GM10266 (cell line): ENCODE measurements at regions not wholly inside any gene's neighbourhood (a gene's known extent, or its start where the extent isn't known, plus 50 kb on each side); places are given as distances from the start of the nearest gene placed in this dataset.
A peak's percentile ranks its signal among the peaks of the same experiment; 100 is the strongest.

Experiments
- DNase-seq: peaks from one replicate; pipeline ENCODE4 v3.0.0; 2012; ENCODE audit errors: extremely low spot score
- CTCF ChIP-seq: IDR thresholded peaks from 2 replicates; pipeline ENCODE4 v1.5.1; 2012; ENCODE audit warnings: mild to moderate bottlenecking, low read depth; ENCODE audit not compliant: control insufficient read depth, insufficient read depth; ENCODE audit errors: missing control alignments

DNA sequence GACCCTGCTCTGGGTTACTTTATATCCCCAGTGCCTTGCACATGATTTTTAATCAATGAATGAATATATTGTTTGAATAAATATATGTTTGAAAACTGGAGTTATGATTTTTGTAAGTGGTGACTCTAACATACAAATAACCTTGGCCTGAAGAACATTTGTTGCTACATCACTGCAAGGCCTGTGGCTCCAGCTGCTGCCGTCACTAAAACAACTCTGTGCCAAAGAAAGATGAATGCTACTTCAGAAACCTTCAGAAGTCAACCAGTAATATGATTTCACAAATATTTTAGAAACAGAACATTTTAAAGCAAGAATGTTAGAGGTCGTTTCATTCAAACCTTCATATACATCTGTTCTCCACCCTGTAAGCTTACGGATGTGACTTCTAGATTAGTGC is 60.6 kb upstream of the SEC16B start:
- DNase-seq: no peak
- TF ChIP-seq CTCF: no peak

- DNase-seq: peak; percentile 79
- peak; percentile 88 for TF ChIP-seq CTCF
Observed at GRCh38 chr1:178031856-178032320, 62.0 kb upstream of the RASAL2 start.

DNA sequence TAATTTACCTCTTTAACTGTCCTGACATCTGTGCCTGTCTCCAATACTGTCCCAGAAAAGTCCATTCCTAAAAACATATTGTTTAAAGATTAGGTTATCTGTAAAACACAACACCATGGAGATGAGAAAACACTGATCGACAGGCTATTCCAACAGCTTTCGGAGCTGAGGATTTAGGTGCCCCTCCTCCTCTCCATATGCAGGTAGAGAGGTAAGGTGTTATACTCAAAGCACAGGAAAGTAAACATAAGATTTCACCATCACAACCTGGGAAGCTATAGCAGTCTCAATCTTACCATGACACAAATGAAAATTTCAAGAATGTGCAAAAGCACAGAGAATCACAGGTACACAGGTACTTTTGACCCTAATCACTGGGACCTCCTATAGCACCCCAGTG is 60.9 kb upstream of the RASAL2 start:
- no peak for TF ChIP-seq CTCF
- no peak for DNase-seq

- no peak for DNase-seq
- no peak for TF ChIP-seq CTCF
Observed at GRCh38 chr1:178034676-178035075, 59.2 kb upstream of the RASAL2 start.

GRCh38 chr1:178036090-178036489 is 57.8 kb upstream of the RASAL2 start:
- no peak for DNase-seq
- no peak for TF ChIP-seq CTCF

DNA sequence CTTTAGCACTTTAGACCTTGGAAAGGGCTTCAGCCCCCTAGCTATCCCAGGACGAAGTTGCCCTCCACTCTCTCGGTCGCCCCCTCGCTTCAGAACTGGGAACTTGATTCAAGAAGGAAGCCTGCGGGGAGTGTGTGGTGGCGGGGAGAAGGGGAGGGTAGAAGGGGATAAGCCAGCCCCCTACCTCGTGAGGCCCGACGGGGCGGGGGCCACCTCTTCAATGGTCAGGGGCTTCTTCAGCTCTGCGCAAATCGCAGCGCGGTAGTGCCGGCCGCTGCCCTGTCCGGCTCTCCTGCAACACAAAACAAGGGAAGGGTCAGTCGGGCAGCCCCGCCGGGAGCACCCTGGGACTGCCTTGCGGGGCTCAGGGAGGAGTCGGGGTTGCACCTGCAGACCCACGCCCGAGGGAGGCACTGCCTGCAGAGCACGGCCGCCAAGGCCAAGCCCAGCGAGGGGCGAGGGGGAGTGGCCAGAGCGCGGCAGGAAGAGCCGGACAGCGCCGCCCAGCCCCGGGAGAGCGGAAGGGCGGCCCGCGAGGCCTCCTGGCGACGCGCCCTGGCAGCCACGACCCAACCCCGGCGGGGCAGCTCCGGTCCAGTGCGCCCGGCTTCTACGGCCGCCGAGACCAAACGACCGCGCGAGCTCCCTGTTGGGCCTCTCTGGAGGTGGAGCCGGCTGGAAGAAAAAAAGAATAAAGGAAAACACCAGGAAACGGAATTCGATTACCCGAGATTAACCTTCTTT is 56.2 kb upstream of the RASAL2 start:
- no peak for DNase-seq
- peak; percentile 29 for TF ChIP-seq CTCF

GRCh38 chr1:178038372-178038771 is 55.5 kb upstream of the RASAL2 start:
- TF ChIP-seq CTCF: no peak
- no peak for DNase-seq
